ENCODE measurements at regions not wholly inside any gene's neighbourhood (a gene's known extent, or its start where the extent isn't known, plus 50 kb on each side); places are given as distances from the start of the nearest gene placed in this dataset.
"Not testable (repeated sequence)": the region's sequence is repeated elsewhere in the genome, so short reads cannot be mapped to it uniquely, and the experiment has no call there.

GRCh38 chr6:62797190-62797589, 414.1 kb upstream of the FKBP1C start:
- H2AFZ ChIP-seq (ENCODE audit: low read depth, low read length): no peak overlapping the region
- H3K9ac ChIP-seq (ENCODE audit: low read length): no peak overlapping the region
- H3K4me3 ChIP-seq (ENCODE audit: low read length): no peak overlapping the region
- no peaks in the 10 kb centered on the region for H4K20me1 ChIP-seq (ENCODE audit: insufficient read depth)
- H3F3A ChIP-seq (ENCODE audit: insufficient read depth, low read length, poor library complexity, severe bottlenecking): no peaks in the 10 kb centered on the region
- no peaks in the 10 kb centered on the region for H3K36me3 ChIP-seq (ENCODE audit: insufficient read depth, low read length)
- H3K4me2 ChIP-seq (ENCODE audit: low read length): no peak overlapping the region
- no peaks in the 10 kb centered on the region for H3K79me2 ChIP-seq (replicated peaks; ENCODE audit: insufficient read depth, low read length)
- no peaks in the 10 kb centered on the region for H3K9me3 ChIP-seq (ENCODE audit: low read length)
- H3K27ac ChIP-seq (ENCODE audit: low read length): no peak overlapping the region
- H3K9me2 ChIP-seq (ENCODE audit: insufficient read depth, low read length): no peaks in the 10 kb centered on the region
- H3K27me3 ChIP-seq (ENCODE audit: insufficient read depth, low read depth, low read length): no peaks in the 10 kb centered on the region
- no peak for TF ChIP-seq EP300 (conservative IDR thresholded peaks at IDR 0.05; ENCODE audit: poor library complexity, severe bottlenecking)
- no peak for TF ChIP-seq MXI1 (conservative IDR thresholded peaks at IDR 0.05; ENCODE audit: poor library complexity, severe bottlenecking)
- TF ChIP-seq CTCF (IDR thresholded peaks at IDR 0.05; ENCODE audit: poor library complexity, severe bottlenecking): no peak
- TF ChIP-seq EZH2 (IDR thresholded peaks at IDR 0.05; ENCODE audit: borderline replicate concordance, insufficient read depth, low read length, poor library complexity, severe bottlenecking): no peak
- TF ChIP-seq REST (IDR thresholded peaks at IDR 0.05; ENCODE audit: borderline replicate concordance): no peak
- no peak for TF ChIP-seq TAF1 (IDR thresholded peaks at IDR 0.05; ENCODE audit: low read depth)
- TF ChIP-seq POLR2AphosphoS5 (IDR thresholded peaks at IDR 0.05): no peak
- TF ChIP-seq SMC3 (conservative IDR thresholded peaks at IDR 0.05; ENCODE audit: poor library complexity): no peak
- TF ChIP-seq RAD21 (conservative IDR thresholded peaks at IDR 0.05): no peak

- H3K4me3 ChIP-seq (ENCODE audit: low read length): no peak overlapping the region
- H3K27ac ChIP-seq (ENCODE audit: low read length): no peak overlapping the region
- TF ChIP-seq EZH2 (IDR thresholded peaks at IDR 0.05; ENCODE audit: borderline replicate concordance, insufficient read depth, low read length, poor library complexity, severe bottlenecking): no peak
- peak; percentile 81 for TF ChIP-seq SMC3 (conservative IDR thresholded peaks at IDR 0.05; ENCODE audit: poor library complexity)
- peak; percentile 74 for TF ChIP-seq RAD21 (conservative IDR thresholded peaks at IDR 0.05)
- TF ChIP-seq TAF1 (IDR thresholded peaks at IDR 0.05; ENCODE audit: low read depth): no peak
- peak; percentile 75 for TF ChIP-seq CTCF (IDR thresholded peaks at IDR 0.05; ENCODE audit: poor library complexity, severe bottlenecking)
- no peak overlapping the region for H3K9ac ChIP-seq (ENCODE audit: low read length)
- no peaks in the 10 kb centered on the region for H3K36me3 ChIP-seq (ENCODE audit: insufficient read depth, low read length)
- no peaks in the 10 kb centered on the region for H3K9me2 ChIP-seq (ENCODE audit: insufficient read depth, low read length)
- H3K4me2 ChIP-seq (ENCODE audit: low read length): no peak overlapping the region
- H3K79me2 ChIP-seq (replicated peaks; ENCODE audit: insufficient read depth, low read length): no peaks in the 10 kb centered on the region
- no peaks in the 10 kb centered on the region for H3K9me3 ChIP-seq (ENCODE audit: low read length)
- H3K27me3 ChIP-seq (ENCODE audit: insufficient read depth, low read depth, low read length): no peaks in the 10 kb centered on the region
- H4K20me1 ChIP-seq (ENCODE audit: insufficient read depth): no peaks in the 10 kb centered on the region
- H3F3A ChIP-seq (ENCODE audit: insufficient read depth, low read length, poor library complexity, severe bottlenecking): no peaks in the 10 kb centered on the region
- no peak overlapping the region for H2AFZ ChIP-seq (ENCODE audit: low read depth, low read length)
These were observed 435.7 kb upstream of the FKBP1C start for GRCh38 chr6:62775427-62776022.

GRCh38 chr6:62766174-62766573, 445.1 kb upstream of the FKBP1C start:
- H3K9me2 ChIP-seq (ENCODE audit: insufficient read depth, low read length); H3K79me2 ChIP-seq (replicated peaks; ENCODE audit: insufficient read depth, low read length); H3K9ac ChIP-seq (ENCODE audit: low read length); H4K20me1 ChIP-seq (ENCODE audit: insufficient read depth); H3K36me3 ChIP-seq (ENCODE audit: insufficient read depth, low read length); H3K9me3 ChIP-seq (ENCODE audit: low read length); H3F3A ChIP-seq (ENCODE audit: insufficient read depth, low read length, poor library complexity, severe bottlenecking); H3K27me3 ChIP-seq (ENCODE audit: insufficient read depth, low read depth, low read length); H3K4me2 ChIP-seq (ENCODE audit: low read length); H3K27ac ChIP-seq (ENCODE audit: low read length); H3K4me3 ChIP-seq (ENCODE audit: low read length); H2AFZ ChIP-seq (ENCODE audit: low read depth, low read length): not testable (repeated sequence)

All from neural cell (in vitro differentiated cells).